ENCODE measurements at regions not wholly inside any gene's neighbourhood (a gene's known extent, or its start where the extent isn't known, plus 50 kb on each side); places are given as distances from the start of the nearest gene placed in this dataset.

- peak; percentile 89 for DNase-seq (ENCODE audit: low read depth)
- no peak for TF ChIP-seq CTCF (conservative IDR thresholded peaks at IDR 0.05; ENCODE audit: control insufficient read depth, insufficient read depth, low read depth, low read length)
- H3K4me3 ChIP-seq (ENCODE audit: control insufficient read depth, low read depth, low read length): no peak overlapping the region
Measured at GRCh38 chr1:78223417-78224215, 177.8 kb downstream of the GIPC2 start.

GRCh38 chr1:78224246-78224785 lies 178.6 kb downstream of the GIPC2 start:
- TF ChIP-seq CTCF (conservative IDR thresholded peaks at IDR 0.05; ENCODE audit: control insufficient read depth, insufficient read depth, low read depth, low read length): no peak
- H3K4me3 ChIP-seq (ENCODE audit: control insufficient read depth, low read depth, low read length): no peak overlapping the region
- DNase-seq (ENCODE audit: low read depth): no peak

- H3K4me3 ChIP-seq (ENCODE audit: control insufficient read depth, low read depth, low read length): no peak overlapping the region
- DNase-seq (ENCODE audit: low read depth): peak; percentile 16
- TF ChIP-seq CTCF (conservative IDR thresholded peaks at IDR 0.05; ENCODE audit: control insufficient read depth, insufficient read depth, low read depth, low read length): no peak
Measured at GRCh38 chr1:78224861-78225552, 179.2 kb downstream of the GIPC2 start.

GRCh38 chr1:78226784-78227183 lies 181.0 kb downstream of the GIPC2 start:
- DNase-seq (ENCODE audit: low read depth): peak; percentile 40
- no peak overlapping the region for H3K4me3 ChIP-seq (ENCODE audit: control insufficient read depth, low read depth, low read length)
- no peak for TF ChIP-seq CTCF (conservative IDR thresholded peaks at IDR 0.05; ENCODE audit: control insufficient read depth, insufficient read depth, low read depth, low read length)

GRCh38 chr1:78227705-78228635 lies 182.2 kb downstream of the GIPC2 start:
- H3K4me3 ChIP-seq (ENCODE audit: control insufficient read depth, low read depth, low read length): no peak overlapping the region
- no peak for TF ChIP-seq CTCF (conservative IDR thresholded peaks at IDR 0.05; ENCODE audit: control insufficient read depth, insufficient read depth, low read depth, low read length)
- DNase-seq (ENCODE audit: low read depth): no peak

- peak; percentile 94 for DNase-seq (ENCODE audit: low read depth)
Measured at GRCh38 chr1:78229344-78229743, 183.6 kb downstream of the GIPC2 start.

More at GRCh38 chr1:78229344-78229743, 183.6 kb downstream of the GIPC2 start:
- no peak overlapping the region for H3K4me3 ChIP-seq (ENCODE audit: control insufficient read depth, low read depth, low read length)
- TF ChIP-seq CTCF (conservative IDR thresholded peaks at IDR 0.05; ENCODE audit: control insufficient read depth, insufficient read depth, low read depth, low read length): no peak
